Right cardiac atrium (tissue), 5 donors: ENCODE measurements at regions not wholly inside any gene's neighbourhood (a gene's known extent, or its start where the extent isn't known, plus 50 kb on each side); places are given as distances from the start of the nearest gene placed in this dataset.

Experiments
- ATAC-seq, 2 donors: fragments of 200-7000 bp; cut with Tn5 transposase; one replicate each; pipeline versions ENCODE4 v1.8.0 to v1.9.1; 2020; ENCODE audit warnings: moderate library complexity in 2 of 2, mild to moderate bottlenecking in 1 of 2
- DNase-seq, 3 donors: peaks; one replicate each; pipeline ENCODE4 v3.0.0-alpha.2; 2020
- H3K27ac ChIP-seq: one replicate; pipeline ENCODE4 v1.5.1; 2013; ENCODE audit warnings: mild to moderate bottlenecking, low read length, control low read depth, moderate library complexity
- H3K27me3 ChIP-seq: one replicate; pipeline ENCODE4 v1.6.1; 2013; ENCODE audit not compliant: control insufficient read depth, insufficient read depth
- H3K4me1 ChIP-seq: one replicate; pipeline ENCODE4 v1.6.1; 2013; ENCODE audit warnings: low read length; ENCODE audit not compliant: control insufficient read depth, insufficient read depth
- H3K4me3 ChIP-seq: one replicate; pipeline ENCODE4 v1.5.1; 2013; ENCODE audit warnings: low read length, control low read depth
- H3K9me3 ChIP-seq: one replicate; pipeline ENCODE4 v1.6.1; 2013; ENCODE audit warnings: low read length; ENCODE audit not compliant: control insufficient read depth
- WGBS: extraction: QIAGEN DNeasy Blood & Tissue Kit; methylation state at CpG from one replicate; pipeline ENCODE4 v1.1.7; 2013; 5-methylcytosine and 5-hydroxymethylcytosine counted together
- intact Hi-C, 4 donors: fragments of 100-400 bp; cut with DNase I; formaldehyde crosslinking; loops; one replicate each; pipeline versions ENCODE4 v1.11.0 to v1.14.0; 2022 to 2023
- donor health status: healthy with polysubstance abuse.
- donor health status: DM: no; HTN: yes; CAD: no.
- donor health status: DM: no; HTN: no; CAD: no.
- donor health status: DM: no; HTN: yes; CAD: no; lungs with severe emphysema.
- donor health status: DM: yes; HTN: yes; CAD: no.

DNA sequence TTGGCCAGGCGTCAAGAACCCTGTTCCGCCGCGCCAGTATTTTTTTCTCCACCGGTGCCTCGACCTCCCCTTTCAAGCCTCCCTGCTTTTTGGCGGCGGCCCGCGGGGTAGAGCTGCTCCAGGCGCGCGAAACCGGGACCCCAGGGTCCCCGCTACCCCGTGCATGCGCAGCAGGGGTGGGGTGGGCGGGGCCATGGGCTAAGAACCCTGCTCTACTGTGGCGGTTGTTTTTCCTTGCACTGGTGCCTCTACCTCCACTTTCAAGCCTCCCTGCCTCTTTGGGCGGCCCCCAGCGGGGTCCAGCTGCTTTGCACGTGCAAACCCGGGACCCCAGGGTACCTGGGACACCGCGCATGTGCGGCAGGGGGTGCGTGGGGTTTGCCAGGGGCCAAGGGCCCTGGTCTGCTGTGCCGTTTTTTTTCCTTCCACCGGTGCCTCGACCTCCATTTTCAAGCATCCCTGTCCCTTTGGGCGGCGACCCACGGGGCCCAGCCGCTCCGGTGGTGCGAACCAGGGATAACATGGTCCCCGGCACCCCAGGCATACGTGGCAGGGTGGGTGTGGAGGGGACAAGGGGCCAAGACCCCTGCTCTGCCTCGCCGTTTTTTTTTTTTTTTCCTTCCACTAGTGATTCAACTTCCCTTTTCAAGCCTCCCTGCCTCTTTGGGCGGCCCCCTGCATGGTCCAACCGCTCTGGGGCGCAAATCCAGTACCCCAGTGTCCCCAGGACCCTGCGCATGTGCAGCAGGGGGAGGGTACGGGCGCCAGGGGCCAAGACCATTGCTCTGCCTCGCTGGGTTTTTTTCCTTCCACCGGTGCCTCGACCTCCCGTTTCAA is 326.8 kb downstream of the ALG10 start:
- no peak for DNase-seq
- Histone ChIP-seq H3K4me3 (no peak overlapping the region), H3K27me3 (no peaks in the 10 kb centered on the region), H3K9me3 (no peaks in the 10 kb centered on the region), H3K27ac (no peak overlapping the region), H3K4me1 (no peaks in the 10 kb centered on the region)
- no peak for ATAC-seq
- WGBS, result 39% methylated on average over 50 of the region's 50 CpGs
- intact Hi-C loops, result no loop called here

DNA sequence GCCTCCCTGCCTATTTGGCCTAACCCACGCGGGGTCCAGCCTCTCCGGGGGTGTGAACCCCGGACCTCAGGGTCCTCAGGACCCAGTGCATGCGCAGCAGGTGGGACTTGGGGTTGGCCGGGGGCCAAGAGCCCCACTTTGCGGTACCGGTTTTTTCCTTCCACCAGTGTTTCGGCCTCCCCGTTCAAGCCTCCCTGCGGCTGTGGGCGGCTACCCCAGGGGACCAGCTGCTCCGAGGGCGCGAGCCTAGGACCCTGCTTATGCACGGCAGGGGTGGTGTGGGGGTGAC is 327.3 kb downstream of the ALG10 start:
- ATAC-seq, result no peak
- Histone ChIP-seq H3K27me3 (no peaks in the 10 kb centered on the region), H3K27ac (no peak overlapping the region), H3K4me1 (no peaks in the 10 kb centered on the region), H3K9me3 (no peaks in the 10 kb centered on the region), H3K4me3 (no peak overlapping the region)
- intact Hi-C loops, result no loop called here
- DNase-seq, result no peak
- WGBS, result 61% methylated on average over 16 of the region's 16 CpGs

GRCh38 chr12:34350092-34351041 is 328.1 kb downstream of the ALG10 start:
- intact Hi-C loops, result no loop called here
- H3K27me3 ChIP-seq, result no peaks in the 10 kb centered on the region

DNA sequence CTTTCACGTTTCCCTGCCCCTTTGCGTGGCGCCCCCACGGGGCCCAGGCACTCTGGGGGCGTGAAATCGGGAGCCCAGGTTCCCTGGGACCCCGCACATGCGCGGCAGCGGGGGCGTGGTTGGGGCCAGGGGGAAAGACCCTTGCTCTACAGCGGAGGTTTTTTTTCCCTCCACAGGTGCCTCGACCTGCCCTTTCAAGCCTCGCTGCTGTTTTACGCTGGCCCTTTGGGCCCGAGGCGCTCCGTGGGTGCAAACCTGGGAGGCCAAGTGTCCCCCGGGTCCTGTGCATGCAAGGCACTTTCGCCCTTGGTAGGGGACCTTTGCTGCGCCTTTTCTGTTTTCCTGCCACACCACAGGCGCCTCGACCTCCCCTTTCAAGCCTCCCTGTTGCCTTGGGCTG is 329.8 kb downstream of the ALG10 start:
- Histone ChIP-seq H3K4me3 (no peak overlapping the region), H3K27me3 (no peaks in the 10 kb centered on the region), H3K4me1 (no peaks in the 10 kb centered on the region), H3K27ac (no peak overlapping the region), H3K9me3 (no peaks in the 10 kb centered on the region)
- DNase-seq, result no peak
- intact Hi-C loops, result no loop called here
- no peak for ATAC-seq
- WGBS, result 49% methylated on average over 23 of the region's 23 CpGs

More at GRCh38 chr12:34350092-34351041, 328.1 kb downstream of the ALG10 start:
- no peaks in the 10 kb centered on the region for H3K4me1 ChIP-seq
- ATAC-seq, result no peak
- DNase-seq, result no peak
- no peaks in the 10 kb centered on the region for H3K9me3 ChIP-seq
- no peak overlapping the region for H3K27ac ChIP-seq
- no peak overlapping the region for H3K4me3 ChIP-seq
- WGBS, result 52% methylated on average over 56 of the region's 56 CpGs

DNA sequence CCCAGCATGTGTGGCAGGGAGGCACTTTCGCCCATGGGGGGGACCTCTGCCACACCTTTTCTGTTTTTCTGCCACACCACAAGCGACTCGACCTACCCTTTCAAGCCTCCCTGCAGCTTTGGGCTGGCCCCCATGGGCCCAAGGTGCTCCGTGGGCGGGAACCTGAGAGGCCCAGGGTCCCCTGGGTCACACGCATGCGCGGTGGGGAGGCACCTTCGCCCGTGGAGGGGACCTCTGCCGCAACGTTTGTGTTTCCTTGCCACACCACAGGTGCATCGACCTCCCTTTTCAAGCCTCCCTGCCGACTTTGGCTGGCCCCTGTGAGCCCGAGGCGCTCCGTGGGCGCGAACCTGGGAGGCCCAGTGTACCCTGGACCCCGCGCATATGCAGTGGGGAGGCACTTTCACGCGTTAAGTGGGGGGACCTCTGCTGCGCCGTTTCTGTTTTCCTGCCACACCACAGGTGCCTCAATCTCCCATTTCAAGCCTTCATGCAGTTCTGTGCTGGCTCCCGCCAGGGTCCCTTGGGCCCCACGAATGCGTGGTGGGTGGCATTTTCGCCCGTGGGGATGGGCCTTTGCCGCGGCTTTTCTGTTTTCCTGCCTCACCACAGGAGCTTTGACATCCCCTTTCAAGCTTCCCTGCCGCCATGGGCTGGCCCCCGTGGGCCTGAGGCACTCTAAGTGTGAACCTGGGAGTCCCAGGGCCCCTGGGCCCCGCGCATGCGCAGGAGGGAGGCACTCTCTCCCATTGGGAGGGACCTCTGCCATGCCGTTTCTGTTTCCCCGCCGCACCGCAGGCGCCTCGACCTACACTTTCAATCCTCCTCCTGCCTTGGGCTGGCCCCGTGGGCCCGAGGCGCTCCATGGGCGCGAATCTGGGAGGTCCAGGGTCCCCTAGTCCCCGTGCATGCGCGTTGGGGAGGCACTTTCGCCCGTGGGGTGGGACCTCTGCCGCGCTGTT is 332.2 kb downstream of the ALG10 start:
- no peak overlapping the region for H3K27ac ChIP-seq
- H3K27me3 ChIP-seq, result no peaks in the 10 kb centered on the region
- intact Hi-C loops, result no loop called here
- ATAC-seq, result no peak
- no peaks in the 10 kb centered on the region for H3K4me1 ChIP-seq
- 64% methylated on average over 55 of the region's 55 CpGs for WGBS
- no peak for DNase-seq
- no peak overlapping the region for H3K4me3 ChIP-seq
- no peaks in the 10 kb centered on the region for H3K9me3 ChIP-seq

DNA sequence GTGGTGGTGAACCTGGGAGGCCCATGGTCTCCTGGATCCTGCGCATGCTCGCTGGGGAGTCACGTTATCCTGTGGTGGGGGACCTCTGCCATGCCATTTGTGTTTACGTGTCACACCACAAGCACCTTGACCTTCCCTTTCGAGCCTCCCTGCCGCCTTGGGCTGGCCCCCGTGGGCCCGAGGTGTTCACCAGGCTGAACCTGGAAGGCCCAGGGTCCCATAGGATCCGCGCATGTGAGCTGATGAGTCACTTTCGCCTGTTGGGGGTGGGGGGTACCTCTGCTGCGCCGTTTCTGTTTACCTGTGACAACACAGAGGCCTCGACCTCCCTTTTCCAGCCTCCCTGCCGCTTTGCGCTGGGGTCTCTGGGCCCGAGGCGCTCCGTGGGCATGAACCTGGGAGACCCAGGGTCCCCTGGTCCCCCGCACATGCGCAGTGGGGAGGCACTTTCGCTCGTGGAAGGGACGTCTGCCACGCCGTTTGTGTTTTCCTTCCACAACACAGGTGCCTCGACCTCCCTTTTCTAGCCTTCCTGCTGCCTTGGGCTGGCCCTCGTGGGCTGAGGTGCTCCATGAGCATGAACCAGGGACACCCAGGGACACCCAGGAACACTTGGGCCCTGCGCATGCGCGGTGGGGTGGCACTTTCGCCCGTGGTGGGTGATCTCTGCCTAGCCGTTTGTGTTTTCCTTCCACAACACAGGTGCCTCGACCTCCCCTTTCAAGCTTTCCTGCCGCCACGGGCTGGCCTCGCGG is 334.1 kb downstream of the ALG10 start:
- H3K27ac ChIP-seq, result no peak overlapping the region
- H3K9me3 ChIP-seq, result no peaks in the 10 kb centered on the region
- no peaks in the 10 kb centered on the region for H3K27me3 ChIP-seq
- no peaks in the 10 kb centered on the region for H3K4me1 ChIP-seq
- DNase-seq, result no peak
- intact Hi-C loops, result no loop called here
- WGBS, result 74% methylated on average over 39 of the region's 39 CpGs
- ATAC-seq, result no peak
- H3K4me3 ChIP-seq, result no peak overlapping the region

- no peak overlapping the region for H3K4me3 ChIP-seq
- no peak for ATAC-seq
- no peaks in the 10 kb centered on the region for H3K9me3 ChIP-seq
- DNase-seq, result no peak
- no peaks in the 10 kb centered on the region for H3K27me3 ChIP-seq
- no peak overlapping the region for H3K27ac ChIP-seq
- no peaks in the 10 kb centered on the region for H3K4me1 ChIP-seq
- intact Hi-C loops, result no loop called here
- 52% methylated on average over 20 of the region's 20 CpGs for WGBS
Observed at GRCh38 chr12:34357791-34358190, 335.5 kb downstream of the ALG10 start.

- no peak for ATAC-seq
- Histone ChIP-seq H3K27ac (no peak overlapping the region), H3K4me1 (no peaks in the 10 kb centered on the region), H3K4me3 (no peak overlapping the region), H3K27me3 (no peaks in the 10 kb centered on the region), H3K9me3 (no peaks in the 10 kb centered on the region)
- WGBS, result 62% methylated on average over 18 of the region's 18 CpGs
- DNase-seq, result no peak
- intact Hi-C loops, result no loop called here
Observed at GRCh38 chr12:34358198-34358597, 335.9 kb downstream of the ALG10 start.

- Histone ChIP-seq H3K4me3 (no peak overlapping the region), H3K4me1 (no peaks in the 10 kb centered on the region), H3K27me3 (no peaks in the 10 kb centered on the region), H3K9me3 (no peaks in the 10 kb centered on the region), H3K27ac (no peak overlapping the region)
- ATAC-seq (no peak), DNase-seq (no peak)
- WGBS, result 57% methylated on average over 30 of the region's 30 CpGs
- intact Hi-C loops, result no loop called here
Observed at GRCh38 chr12:34361721-34362316, 339.5 kb downstream of the ALG10 start.
